ENCODE measurements at regions not wholly inside any gene's neighbourhood (a gene's known extent, or its start where the extent isn't known, plus 50 kb on each side); places are given as distances from the start of the nearest gene placed in this dataset.

- no peak for ATAC-seq
Measured at GRCh38 chr9:90061187-90061586, 456.4 kb downstream of the GADD45G start.

GRCh38 chr9:90062982-90063381 is 458.2 kb downstream of the GADD45G start:
- DNase-seq (no peak), ATAC-seq (no peak)
- intact Hi-C loops (cut with DNase I), result no loop called here
- Histone ChIP-seq H3K27ac (no peak overlapping the region), H3K4me1 (no peaks in the 10 kb centered on the region), H3K27me3 (no peaks in the 10 kb centered on the region), H3K36me3 (no peaks in the 10 kb centered on the region), H3K9me3 (no peaks in the 10 kb centered on the region), H3K4me3 (no peak overlapping the region)
- TF ChIP-seq CTCF (IDR thresholded peaks at IDR 0.05), result no peak
- 68 to 81% methylated on average over 1 of the region's 1 CpG for WGBS, 2 donors

More at GRCh38 chr9:90061187-90061586, 456.4 kb downstream of the GADD45G start:
- H3K4me1 ChIP-seq, result no peaks in the 10 kb centered on the region
- no peak for DNase-seq
- 85 to 96% methylated on average over 1 of the region's 1 CpG for WGBS, 2 donors
- intact Hi-C loops (cut with DNase I), result no loop called here
- H3K27ac ChIP-seq, result no peak overlapping the region
- no peak for TF ChIP-seq CTCF (IDR thresholded peaks at IDR 0.05)
- no peaks in the 10 kb centered on the region for H3K36me3 ChIP-seq
- no peaks in the 10 kb centered on the region for H3K9me3 ChIP-seq
- H3K27me3 ChIP-seq, result no peaks in the 10 kb centered on the region
- no peak overlapping the region for H3K4me3 ChIP-seq

GRCh38 chr9:90064248-90064647 is 459.4 kb downstream of the GADD45G start:
- Histone ChIP-seq H3K4me3 (no peak overlapping the region), H3K27me3 (no peaks in the 10 kb centered on the region), H3K27ac (no peak overlapping the region), H3K4me1 (no peaks in the 10 kb centered on the region), H3K36me3 (no peaks in the 10 kb centered on the region), H3K9me3 (no peaks in the 10 kb centered on the region)
- DNase-seq, result no peak
- no peak for ATAC-seq
- intact Hi-C loops (cut with DNase I), result no loop called here
- 61 to 72% methylated on average over 2 of the region's 2 CpGs for WGBS, 2 donors
- TF ChIP-seq CTCF (IDR thresholded peaks at IDR 0.05), result no peak

GRCh38 chr9:90064971-90065370 is 460.2 kb downstream of the GADD45G start:
- Histone ChIP-seq H3K4me3 (no peak overlapping the region), H3K27me3 (no peaks in the 10 kb centered on the region), H3K27ac (no peak overlapping the region), H3K9me3 (no peaks in the 10 kb centered on the region), H3K4me1 (no peaks in the 10 kb centered on the region), H3K36me3 (no peaks in the 10 kb centered on the region)
- intact Hi-C loops (cut with DNase I), result no loop called here
- TF ChIP-seq CTCF (IDR thresholded peaks at IDR 0.05), result no peak
- no peak for ATAC-seq
- DNase-seq, result no peak
- 81 to 83% methylated on average over 3 of the region's 3 CpGs for WGBS, 2 donors

GRCh38 chr9:90065851-90066250 is 461.0 kb downstream of the GADD45G start:
- DNase-seq (no peak), ATAC-seq (no peak)
- Histone ChIP-seq H3K27me3 (no peaks in the 10 kb centered on the region), H3K4me3 (no peak overlapping the region), H3K27ac (no peak overlapping the region), H3K9me3 (no peaks in the 10 kb centered on the region), H3K36me3 (no peaks in the 10 kb centered on the region), H3K4me1 (no peaks in the 10 kb centered on the region)
- 88 to 91% methylated on average over 2 of the region's 2 CpGs for WGBS, 2 donors
- intact Hi-C loops (cut with DNase I), result no loop called here
- no peak for TF ChIP-seq CTCF (IDR thresholded peaks at IDR 0.05)
